NT2/D1 (cell line): ENCODE measurements at regions not wholly inside any gene's neighbourhood (a gene's known extent, or its start where the extent isn't known, plus 50 kb on each side); places are given as distances from the start of the nearest gene placed in this dataset.

Experiments used
- SUZ12 ChIP-seq: IDR thresholded peaks from 2 replicates; pipeline ENCODE4 v1.6.1; 2011; ENCODE audit not compliant: insufficient read length, insufficient read depth; ENCODE audit errors: extremely low read depth
- YY1 ChIP-seq: IDR thresholded peaks from 2 replicates; pipeline ENCODE4 v1.6.1; 2011; ENCODE audit not compliant: insufficient read length, insufficient read depth
- ZNF274 ChIP-seq: IDR thresholded peaks from 2 replicates; pipeline ENCODE4 v1.6.1; 2011; ENCODE audit warnings: mild to moderate bottlenecking, low read depth, low read length

DNA sequence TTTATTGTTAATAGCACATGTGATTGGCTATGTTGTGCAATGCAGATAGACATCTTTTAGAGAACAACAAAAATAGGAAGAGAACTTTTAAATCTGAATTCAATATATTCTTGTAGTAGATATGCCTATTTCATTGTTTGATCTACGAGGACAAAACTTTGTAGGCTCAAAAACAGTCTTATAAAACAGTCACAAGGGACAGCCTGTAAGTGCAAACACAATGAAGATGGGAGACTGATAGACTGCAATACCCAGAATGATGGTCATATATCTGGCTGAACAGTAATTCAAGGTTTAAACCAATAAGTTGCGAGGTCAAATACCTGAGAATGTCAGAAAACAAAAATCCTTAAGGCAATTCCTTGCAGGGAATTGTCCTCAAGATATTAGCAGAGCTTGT is 1342.9 kb upstream of the ADGRB3 start:
- TF ChIP-seq YY1, result no peak
- TF ChIP-seq SUZ12, result no peak
- TF ChIP-seq ZNF274, result no peak
